GM12873 (cell line): ENCODE measurements at regions not wholly inside any gene's neighbourhood (a gene's known extent, or its start where the extent isn't known, plus 50 kb on each side); places are given as distances from the start of the nearest gene placed in this dataset.

ENCODE experiments used
- CTCF ChIP-seq: IDR thresholded peaks from 2 replicates; pipeline ENCODE4 v1.5.1; 2012; ENCODE audit warnings: low read depth, mild to moderate bottlenecking, moderate library complexity, low read length, control low read depth; ENCODE audit not compliant: insufficient read depth; ENCODE audit errors: missing control alignments

GRCh38 chr2:100673691-100674485 is 111.1 kb downstream of the PDCL3 start:
- TF ChIP-seq CTCF, result no peak

DNA sequence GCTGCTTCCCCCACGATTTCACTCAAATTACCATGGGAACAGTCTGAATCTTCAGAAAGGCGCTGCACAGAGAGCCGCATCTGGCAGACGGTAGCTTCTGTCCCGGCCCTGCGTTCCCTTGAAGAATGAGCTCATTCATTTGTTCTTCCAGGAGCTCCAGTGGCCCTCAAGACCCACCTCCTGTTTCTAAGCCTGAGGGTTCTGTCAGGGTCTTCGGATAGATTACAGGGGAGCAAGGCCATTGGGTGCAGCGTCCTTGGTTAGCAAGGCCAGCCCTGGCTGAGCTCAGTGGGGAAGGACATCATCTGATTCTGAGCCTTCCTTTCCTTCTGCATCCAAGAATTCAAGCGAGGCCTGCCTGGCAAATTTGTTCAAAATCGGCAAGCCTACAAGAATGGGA is 111.9 kb downstream of the PDCL3 start:
- TF ChIP-seq CTCF, result no peak

GRCh38 chr2:100675373-100675772 is 112.6 kb downstream of the PDCL3 start:
- TF ChIP-seq CTCF, result no peak

DNA sequence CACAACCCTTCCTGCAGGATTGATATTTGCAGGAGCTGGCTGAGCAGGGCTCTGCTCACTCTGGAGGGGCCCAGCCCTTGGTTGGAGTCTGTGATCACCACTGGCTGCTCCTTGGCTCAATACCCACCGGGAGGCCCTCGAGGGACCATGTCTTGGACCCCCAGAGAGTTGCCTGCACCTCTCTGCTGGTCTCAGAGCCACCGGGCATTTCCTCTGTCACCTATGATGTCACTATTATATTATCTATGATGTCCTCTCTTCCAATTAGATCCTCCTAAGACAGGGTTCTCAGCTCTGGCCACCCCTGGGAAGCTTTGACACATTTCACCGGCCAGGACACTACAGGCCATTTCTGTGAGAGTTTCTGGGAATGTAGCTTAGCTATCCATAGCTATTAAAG is 113.1 kb downstream of the PDCL3 start:
- no peak for TF ChIP-seq CTCF

- no peak for TF ChIP-seq CTCF
These were observed 113.6 kb downstream of the PDCL3 start for GRCh38 chr2:100676346-100676745.

DNA sequence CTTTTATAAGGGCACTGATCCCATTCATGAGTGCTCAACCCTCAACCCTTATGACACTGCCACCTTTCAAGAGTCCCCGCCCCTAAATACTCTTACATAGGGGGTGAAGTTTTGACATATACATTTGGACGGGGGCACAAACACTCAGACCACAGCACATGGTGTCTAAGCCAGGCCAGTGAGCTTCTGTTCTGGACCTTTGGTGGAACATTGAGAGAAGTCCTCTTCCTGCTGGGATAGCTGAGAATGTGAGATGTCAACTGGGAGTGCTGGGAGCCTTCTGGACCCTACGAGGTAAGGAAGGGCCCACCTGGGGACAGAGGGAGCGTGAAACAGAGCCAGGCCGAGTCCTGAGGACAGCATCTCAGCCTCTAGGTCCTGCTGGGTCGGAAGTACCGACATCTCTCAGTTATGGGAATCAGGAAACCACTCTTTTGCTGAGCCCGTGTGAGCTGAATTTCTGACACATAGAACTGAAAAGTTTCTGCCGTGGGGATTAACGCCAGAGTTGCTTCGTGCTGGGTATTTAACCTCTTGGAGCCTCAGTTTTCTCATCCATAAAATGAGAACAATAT is 114.9 kb downstream of the PDCL3 start:
- no peak for TF ChIP-seq CTCF

- TF ChIP-seq CTCF, result no peak
These were observed 116.4 kb downstream of the PDCL3 start for GRCh38 chr2:100679211-100679610.
